ENCODE measurements at regions not wholly inside any gene's neighbourhood (a gene's known extent, or its start where the extent isn't known, plus 50 kb on each side); places are given as distances from the start of the nearest gene placed in this dataset.

DNA sequence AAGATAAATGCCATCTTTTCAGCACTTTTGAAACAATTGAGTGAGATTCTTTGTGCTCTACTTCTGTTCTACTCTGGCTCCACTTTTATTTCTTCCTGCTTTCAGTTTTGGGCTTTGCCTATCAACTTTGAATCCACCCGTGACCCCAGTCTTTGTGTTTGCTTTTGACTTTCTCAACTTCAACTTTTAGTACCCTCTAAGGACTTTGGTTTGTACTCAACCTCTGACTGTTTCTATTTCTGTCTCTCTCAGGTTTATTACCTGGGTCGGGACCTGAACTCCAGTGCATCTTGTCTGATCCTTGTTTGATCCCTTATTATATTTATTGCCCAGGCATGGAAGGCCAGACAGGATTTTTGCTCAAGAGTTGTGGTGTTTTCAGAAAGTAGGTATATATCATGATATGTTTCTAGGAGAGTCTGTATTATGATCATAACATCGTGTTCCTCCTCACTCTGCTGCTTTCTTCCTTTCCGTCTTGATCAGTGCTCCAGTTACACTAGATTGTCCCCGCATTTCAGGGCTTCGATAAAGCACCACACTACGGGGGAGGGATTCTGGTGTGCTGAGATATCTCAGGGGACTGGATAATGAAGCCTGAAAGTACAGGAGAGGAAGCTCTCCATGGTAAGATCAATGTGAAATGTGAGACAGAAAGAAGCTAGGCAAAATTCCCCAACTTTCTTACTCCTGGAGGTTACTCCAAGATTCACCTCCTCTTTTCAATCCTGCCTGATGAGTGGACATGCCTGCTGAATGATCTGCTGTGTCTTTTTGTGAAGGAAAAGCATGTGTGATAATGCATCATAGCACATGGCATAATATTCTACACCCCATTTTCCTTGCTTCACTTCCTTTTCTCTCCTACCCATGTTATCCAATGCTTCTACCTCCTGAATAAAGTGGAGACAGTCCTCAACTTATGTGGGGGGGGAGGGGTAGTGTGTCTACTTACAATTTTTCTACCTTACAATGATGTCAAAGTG lies 155.5 kb upstream of the GRIN3A start:
- H4K91ac ChIP-seq (ENCODE audit: low read depth, low read length, poor library complexity): no peak overlapping the region
- no peak for DNase-seq (ENCODE audit: low spot score)
- H3K79me1 ChIP-seq (ENCODE audit: low read depth, low read length): no peaks in the 10 kb centered on the region
- no peak overlapping the region for H3K4me3 ChIP-seq (ENCODE audit: low read length in 2 of 2)
- H2BK5ac ChIP-seq (ENCODE audit: low read length): no peak overlapping the region
- no peak overlapping the region for H3K9ac ChIP-seq (ENCODE audit: low read depth, low read length, poor library complexity)
- no peak overlapping the region for H2BK12ac ChIP-seq (ENCODE audit: low read length)
- no peak overlapping the region for H2AK5ac ChIP-seq (ENCODE audit: low read depth, low read length)
- H3K36me3 ChIP-seq (replicated peaks in 1 of 2; ENCODE audit: control insufficient read depth in 2 of 2, insufficient read depth in 2 of 2, low read length in 2 of 2): peaks cover 0 to 2% of the 10 kb centered on the region in 2 donors
- H2AFZ ChIP-seq (ENCODE audit: low read length): no peak overlapping the region
- no peak overlapping the region for H3K23ac ChIP-seq (ENCODE audit: low read depth, low read length, poor library complexity)
- H3K9me3 ChIP-seq (replicated peaks in 1 of 2; ENCODE audit: control insufficient read depth in 2 of 2, insufficient read depth in 1 of 2, low read depth in 1 of 2, low read length in 2 of 2): peaks cover 0 to 3% of the 10 kb centered on the region in 2 donors
- WGBS, 2 donors (ENCODE audit: extremely low coverage in 2 of 2, insufficient read length in 2 of 2, insufficient replicate concordance in 1 of 2): no CpG with 5 or more reads among the region's 7 CpGs
- H3K4me2 ChIP-seq (ENCODE audit: insufficient read depth, low read length, poor library complexity, severe bottlenecking): no peak overlapping the region
- no peaks in the 10 kb centered on the region for H3K27me3 ChIP-seq (ENCODE audit: control insufficient read depth in 3 of 3, insufficient read depth in 3 of 3, low read depth in 1 of 3, low read length in 3 of 3)
- no peaks in the 10 kb centered on the region for H3K4me1 ChIP-seq (ENCODE audit: control insufficient read depth in 2 of 2, insufficient read depth in 1 of 2, low read depth in 1 of 2, low read length in 2 of 2)
- no peak overlapping the region for H3K18ac ChIP-seq (ENCODE audit: low read length)
- no peak overlapping the region for H4K8ac ChIP-seq (ENCODE audit: low read depth, low read length)
- no peak overlapping the region for H3K4ac ChIP-seq (ENCODE audit: low read length)
- no peak overlapping the region for H2BK15ac ChIP-seq (ENCODE audit: low read length)
- H2BK120ac ChIP-seq (ENCODE audit: low read depth, low read length): no peak overlapping the region
- no peak overlapping the region for H3K27ac ChIP-seq (replicated peaks; ENCODE audit: low read length)
- H3K14ac ChIP-seq (ENCODE audit: low read length): no peak overlapping the region

DNA sequence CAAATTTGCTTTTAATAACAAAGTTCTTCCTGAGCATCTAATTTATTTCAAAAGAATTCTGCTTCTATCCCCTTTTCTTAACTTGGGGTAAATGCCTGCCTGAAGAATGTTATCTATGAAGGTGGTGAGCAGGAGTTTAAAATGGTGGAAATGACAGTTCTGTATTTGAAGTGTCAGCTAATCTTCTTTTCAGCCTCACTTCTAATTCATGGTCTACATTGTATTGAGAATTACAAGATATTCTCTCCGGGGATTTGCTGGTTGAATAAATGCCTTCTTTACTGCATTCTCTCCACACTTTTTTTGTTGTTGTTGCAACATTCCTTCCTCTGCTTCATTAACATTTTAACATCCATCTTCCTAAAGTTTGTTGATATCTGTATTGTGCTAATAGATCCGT lies 143.1 kb upstream of the GRIN3A start:
- WGBS, 2 donors (ENCODE audit: extremely low coverage in 2 of 2, insufficient read length in 2 of 2, insufficient replicate concordance in 1 of 2): no CpG with 5 or more reads among the region's 2 CpGs
- Histone ChIP-seq H2AK5ac (ENCODE audit: low read depth, low read length) (no peak overlapping the region), H3K4ac (ENCODE audit: low read length) (no peak overlapping the region), H3K4me2 (ENCODE audit: insufficient read depth, low read length, poor library complexity, severe bottlenecking) (no peak overlapping the region), H3K14ac (ENCODE audit: low read length) (no peak overlapping the region), H3K36me3 (replicated peaks in 1 of 2; ENCODE audit: control insufficient read depth in 2 of 2, insufficient read depth in 2 of 2, low read length in 2 of 2) (no peaks in the 10 kb centered on the region), H3K27me3 (ENCODE audit: control insufficient read depth in 3 of 3, insufficient read depth in 3 of 3, low read depth in 1 of 3, low read length in 3 of 3) (no peaks in the 10 kb centered on the region), H4K8ac (ENCODE audit: low read depth, low read length) (no peak overlapping the region), H4K91ac (ENCODE audit: low read depth, low read length, poor library complexity) (no peak overlapping the region), H3K9ac (ENCODE audit: low read depth, low read length, poor library complexity) (no peak overlapping the region), H2AFZ (ENCODE audit: low read length) (no peak overlapping the region), H3K4me1 (ENCODE audit: control insufficient read depth in 2 of 2, insufficient read depth in 1 of 2, low read depth in 1 of 2, low read length in 2 of 2) (no peaks in the 10 kb centered on the region), H2BK12ac (ENCODE audit: low read length) (no peak overlapping the region), H2BK5ac (ENCODE audit: low read length) (no peak overlapping the region), H3K27ac (replicated peaks; ENCODE audit: low read length) (no peak overlapping the region), H3K23ac (ENCODE audit: low read depth, low read length, poor library complexity) (no peak overlapping the region), H3K79me1 (ENCODE audit: low read depth, low read length) (no peaks in the 10 kb centered on the region), H3K18ac (ENCODE audit: low read length) (no peak overlapping the region), H3K4me3 (ENCODE audit: low read length in 2 of 2) (no peak overlapping the region), H2BK120ac (ENCODE audit: low read depth, low read length) (no peak overlapping the region), H3K9me3 (replicated peaks in 1 of 2; ENCODE audit: control insufficient read depth in 2 of 2, insufficient read depth in 1 of 2, low read depth in 1 of 2, low read length in 2 of 2) (no peaks in the 10 kb centered on the region), H2BK15ac (ENCODE audit: low read length) (no peak overlapping the region)
- DNase-seq (ENCODE audit: low spot score): no peak

- no peak overlapping the region for H3K27ac ChIP-seq (replicated peaks; ENCODE audit: low read length)
- H3K23ac ChIP-seq (ENCODE audit: low read depth, low read length, poor library complexity): no peak overlapping the region
- no peaks in the 10 kb centered on the region for H3K27me3 ChIP-seq (ENCODE audit: control insufficient read depth in 3 of 3, insufficient read depth in 3 of 3, low read depth in 1 of 3, low read length in 3 of 3)
- no peak overlapping the region for H3K9ac ChIP-seq (ENCODE audit: low read depth, low read length, poor library complexity)
- H3K4me1 ChIP-seq (ENCODE audit: control insufficient read depth in 2 of 2, insufficient read depth in 1 of 2, low read depth in 1 of 2, low read length in 2 of 2): no peaks in the 10 kb centered on the region
- H4K91ac ChIP-seq (ENCODE audit: low read depth, low read length, poor library complexity): no peak overlapping the region
- no peak overlapping the region for H2BK15ac ChIP-seq (ENCODE audit: low read length)
- H2AK5ac ChIP-seq (ENCODE audit: low read depth, low read length): no peak overlapping the region
- no peaks in the 10 kb centered on the region for H3K79me1 ChIP-seq (ENCODE audit: low read depth, low read length)
- H3K4me2 ChIP-seq (ENCODE audit: insufficient read depth, low read length, poor library complexity, severe bottlenecking): no peak overlapping the region
- H2BK12ac ChIP-seq (ENCODE audit: low read length): no peak overlapping the region
- H3K18ac ChIP-seq (ENCODE audit: low read length): no peak overlapping the region
- H2AFZ ChIP-seq (ENCODE audit: low read length): no peak overlapping the region
- no peaks in the 10 kb centered on the region for H3K9me3 ChIP-seq (replicated peaks in 1 of 2; ENCODE audit: control insufficient read depth in 2 of 2, insufficient read depth in 1 of 2, low read depth in 1 of 2, low read length in 2 of 2)
- DNase-seq (ENCODE audit: low spot score): no peak
- no peak overlapping the region for H2BK120ac ChIP-seq (ENCODE audit: low read depth, low read length)
- H3K36me3 ChIP-seq (replicated peaks in 1 of 2; ENCODE audit: control insufficient read depth in 2 of 2, insufficient read depth in 2 of 2, low read length in 2 of 2): no peaks in the 10 kb centered on the region
- no peak overlapping the region for H3K4ac ChIP-seq (ENCODE audit: low read length)
- no peak overlapping the region for H3K4me3 ChIP-seq (ENCODE audit: low read length in 2 of 2)
- H3K14ac ChIP-seq (ENCODE audit: low read length): no peak overlapping the region
- H2BK5ac ChIP-seq (ENCODE audit: low read length): no peak overlapping the region
- H4K8ac ChIP-seq (ENCODE audit: low read depth, low read length): no peak overlapping the region
Measured at GRCh38 chr9:101880846-101881245, 142.4 kb upstream of the GRIN3A start.

- DNase-seq (ENCODE audit: low spot score): no peak
- no peak overlapping the region for H2BK120ac ChIP-seq (ENCODE audit: low read depth, low read length)
- H2BK15ac ChIP-seq (ENCODE audit: low read length): no peak overlapping the region
- H3K4me3 ChIP-seq (ENCODE audit: low read length in 2 of 2): no peak overlapping the region
- no peak overlapping the region for H3K9ac ChIP-seq (ENCODE audit: low read depth, low read length, poor library complexity)
- H2BK12ac ChIP-seq (ENCODE audit: low read length): no peak overlapping the region
- no peaks in the 10 kb centered on the region for H3K27me3 ChIP-seq (ENCODE audit: control insufficient read depth in 3 of 3, insufficient read depth in 3 of 3, low read depth in 1 of 3, low read length in 3 of 3)
- no peak overlapping the region for H3K27ac ChIP-seq (replicated peaks; ENCODE audit: low read length)
- H3K4me2 ChIP-seq (ENCODE audit: insufficient read depth, low read length, poor library complexity, severe bottlenecking): no peak overlapping the region
- H4K91ac ChIP-seq (ENCODE audit: low read depth, low read length, poor library complexity): no peak overlapping the region
- no peak overlapping the region for H3K23ac ChIP-seq (ENCODE audit: low read depth, low read length, poor library complexity)
- no peaks in the 10 kb centered on the region for H3K4me1 ChIP-seq (ENCODE audit: control insufficient read depth in 2 of 2, insufficient read depth in 1 of 2, low read depth in 1 of 2, low read length in 2 of 2)
- no peak overlapping the region for H2AFZ ChIP-seq (ENCODE audit: low read length)
- H3K4ac ChIP-seq (ENCODE audit: low read length): no peak overlapping the region
- no peak overlapping the region for H3K18ac ChIP-seq (ENCODE audit: low read length)
- H2BK5ac ChIP-seq (ENCODE audit: low read length): no peak overlapping the region
- no peak overlapping the region for H2AK5ac ChIP-seq (ENCODE audit: low read depth, low read length)
- H3K79me1 ChIP-seq (ENCODE audit: low read depth, low read length): no peaks in the 10 kb centered on the region
- H3K14ac ChIP-seq (ENCODE audit: low read length): no peak overlapping the region
- WGBS, 2 donors (ENCODE audit: extremely low coverage in 2 of 2, insufficient read length in 2 of 2, insufficient replicate concordance in 1 of 2): no CpG with 5 or more reads among the region's 4 CpGs
- H3K9me3 ChIP-seq (replicated peaks in 1 of 2; ENCODE audit: control insufficient read depth in 2 of 2, insufficient read depth in 1 of 2, low read depth in 1 of 2, low read length in 2 of 2): no peaks in the 10 kb centered on the region
- H4K8ac ChIP-seq (ENCODE audit: low read depth, low read length): no peak overlapping the region
- H3K36me3 ChIP-seq (replicated peaks in 1 of 2; ENCODE audit: control insufficient read depth in 2 of 2, insufficient read depth in 2 of 2, low read length in 2 of 2): no peaks in the 10 kb centered on the region
Measured at GRCh38 chr9:101878734-101879133, 140.3 kb upstream of the GRIN3A start.

Measured in neuronal stem cell (in vitro differentiated cells).